Body of pancreas (tissue), 4 donors: ENCODE measurements at regions not wholly inside any gene's neighbourhood (a gene's known extent, or its start where the extent isn't known, plus 50 kb on each side); places are given as distances from the start of the nearest gene placed in this dataset.

ENCODE experiments used
- POLR2A ChIP-seq, 3 donors: fragments of 450-650 bp; IDR thresholded peaks; one replicate each; pipeline ENCODE4 v1.6.1; 2016; ENCODE audit warnings: antibody characterized with exemption in 3 of 3, mild to moderate bottlenecking in 2 of 3
- TF ChIP-seq, protein P1 (sequence below), 7 experiments: fragments of 450-650 bp in 4 of 7; fragments of 200-600 bp in 3 of 7; sonication (generic) in 3 of 7; IDR thresholded peaks; one replicate each; pipeline ENCODE4 v1.5.1; 2016 to 2019; ENCODE audit warnings: antibody characterized with exemption in 7 of 7

DNA sequence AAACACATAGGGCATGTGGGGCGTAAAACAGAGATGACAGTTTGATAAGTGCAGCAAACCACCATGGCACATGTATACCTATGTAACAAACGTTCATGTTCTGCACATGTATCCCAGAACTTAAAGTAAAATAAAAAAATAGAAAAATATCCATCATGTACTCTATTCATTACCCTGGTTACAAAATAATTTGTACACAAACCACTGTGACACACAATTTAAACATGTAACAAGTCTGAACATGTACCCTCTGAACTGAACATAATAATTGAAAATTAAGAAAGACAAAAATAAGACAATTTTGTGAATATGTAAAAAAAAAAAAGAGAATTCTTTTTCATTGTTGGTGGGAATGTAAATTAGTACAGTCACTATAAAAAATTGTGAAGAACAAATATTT, 379.2 kb downstream of the KDM5D start:
- TF ChIP-seq, protein P1, sequence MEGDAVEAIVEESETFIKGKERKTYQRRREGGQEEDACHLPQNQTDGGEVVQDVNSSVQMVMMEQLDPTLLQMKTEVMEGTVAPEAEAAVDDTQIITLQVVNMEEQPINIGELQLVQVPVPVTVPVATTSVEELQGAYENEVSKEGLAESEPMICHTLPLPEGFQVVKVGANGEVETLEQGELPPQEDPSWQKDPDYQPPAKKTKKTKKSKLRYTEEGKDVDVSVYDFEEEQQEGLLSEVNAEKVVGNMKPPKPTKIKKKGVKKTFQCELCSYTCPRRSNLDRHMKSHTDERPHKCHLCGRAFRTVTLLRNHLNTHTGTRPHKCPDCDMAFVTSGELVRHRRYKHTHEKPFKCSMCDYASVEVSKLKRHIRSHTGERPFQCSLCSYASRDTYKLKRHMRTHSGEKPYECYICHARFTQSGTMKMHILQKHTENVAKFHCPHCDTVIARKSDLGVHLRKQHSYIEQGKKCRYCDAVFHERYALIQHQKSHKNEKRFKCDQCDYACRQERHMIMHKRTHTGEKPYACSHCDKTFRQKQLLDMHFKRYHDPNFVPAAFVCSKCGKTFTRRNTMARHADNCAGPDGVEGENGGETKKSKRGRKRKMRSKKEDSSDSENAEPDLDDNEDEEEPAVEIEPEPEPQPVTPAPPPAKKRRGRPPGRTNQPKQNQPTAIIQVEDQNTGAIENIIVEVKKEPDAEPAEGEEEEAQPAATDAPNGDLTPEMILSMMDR (IDR thresholded peaks at IDR 0.05): no peak
- TF ChIP-seq POLR2A (IDR thresholded peaks at IDR 0.05): no peak
